Neural cell (in vitro differentiated cells): ENCODE measurements at regions not wholly inside any gene's neighbourhood (a gene's known extent, or its start where the extent isn't known, plus 50 kb on each side); places are given as distances from the start of the nearest gene placed in this dataset.

Experiments used
- CTCF ChIP-seq: fragments of 450-650 bp; IDR thresholded peaks from 2 replicates; pipeline ENCODE4 v1.5.1; 2014; ENCODE audit warnings: antibody characterized with exemption, mild to moderate bottlenecking, moderate library complexity; ENCODE audit not compliant: poor library complexity, severe bottlenecking
- EP300 ChIP-seq: fragments of 450-650 bp; conservative IDR thresholded peaks from 2 replicates; pipeline ENCODE4 v1.6.1; 2014; ENCODE audit warnings: antibody characterized with exemption, mild to moderate bottlenecking, moderate library complexity; ENCODE audit not compliant: poor library complexity, severe bottlenecking
- EZH2 ChIP-seq: fragments of 200-600, 300-800 bp; shearing (Covaris generic), sonication (generic); IDR thresholded peaks from 2 replicates; pipeline ENCODE4 v1.6.1; 2014; ENCODE audit warnings: antibody characterized with exemption, low read length, borderline replicate concordance, mild to moderate bottlenecking; ENCODE audit not compliant: insufficient read depth, poor library complexity, severe bottlenecking
- MXI1 ChIP-seq: fragments of 450-650 bp; conservative IDR thresholded peaks from 2 replicates; pipeline ENCODE4 v1.6.1; 2014; ENCODE audit warnings: antibody characterized with exemption, mild to moderate bottlenecking; ENCODE audit not compliant: poor library complexity, severe bottlenecking
- POLR2AphosphoS5 ChIP-seq: IDR thresholded peaks from 2 replicates; pipeline ENCODE4 v1.6.1; 2012
- RAD21 ChIP-seq: fragments of 450-650 bp; conservative IDR thresholded peaks from 2 replicates; pipeline ENCODE4 v1.6.1; 2014; ENCODE audit warnings: antibody characterized with exemption, mild to moderate bottlenecking, moderate library complexity
- REST ChIP-seq: IDR thresholded peaks from 2 replicates; pipeline ENCODE4 v1.6.1; 2012; ENCODE audit warnings: borderline replicate concordance
- SMC3 ChIP-seq: fragments of 450-650 bp; conservative IDR thresholded peaks from 2 replicates; pipeline ENCODE4 v1.6.1; 2014; ENCODE audit warnings: antibody characterized with exemption, mild to moderate bottlenecking, moderate library complexity; ENCODE audit not compliant: poor library complexity
- TAF1 ChIP-seq: IDR thresholded peaks from 2 replicates; pipeline ENCODE4 v1.6.1; 2012; ENCODE audit warnings: low read depth

- TF ChIP-seq CTCF: no peak
- TF ChIP-seq REST: no peak
- TF ChIP-seq POLR2AphosphoS5: no peak
- no peak for TF ChIP-seq SMC3
- no peak for TF ChIP-seq TAF1
- no peak for TF ChIP-seq EP300
- no peak for TF ChIP-seq EZH2
- no peak for TF ChIP-seq MXI1
- no peak for TF ChIP-seq RAD21
These were observed 523.9 kb downstream of the SHQ1 start for GRCh38 chr3:72324253-72324811.
